HFF-Myc (cell line): ENCODE measurements at regions not wholly inside any gene's neighbourhood (a gene's known extent, or its start where the extent isn't known, plus 50 kb on each side); places are given as distances from the start of the nearest gene placed in this dataset.

Source experiments
- DNase-seq: peaks from one replicate; pipeline ENCODE4 v3.0.0-alpha.2; 2011; ENCODE audit warnings: low read depth; ENCODE audit errors: extremely low read depth
- H3K4me3 ChIP-seq: replicated peaks from 2 replicates; pipeline ENCODE4 v1.5.1; 2011; ENCODE audit warnings: low read depth, mild to moderate bottlenecking, control low read depth, low read length
- CTCF ChIP-seq: IDR thresholded peaks from 2 replicates; pipeline ENCODE4 v1.5.1; 2012; ENCODE audit warnings: mild to moderate bottlenecking, low read depth, low read length, control low read depth; ENCODE audit errors: missing control alignments

GRCh38 chr15:62598217-62598616 is 433.1 kb upstream of the C2CD4B start:
- no peak for TF ChIP-seq CTCF
- no peak overlapping the region for H3K4me3 ChIP-seq
- DNase-seq: no peak

- no peak for TF ChIP-seq CTCF
These were observed 435.0 kb upstream of the C2CD4B start for GRCh38 chr15:62599791-62600777.

GRCh38 chr15:62601777-62602545 is 436.9 kb upstream of the C2CD4B start:
- no peak for DNase-seq
- H3K4me3 ChIP-seq: no peak overlapping the region
- no peak for TF ChIP-seq CTCF

More at GRCh38 chr15:62599791-62600777, 435.0 kb upstream of the C2CD4B start:
- H3K4me3 ChIP-seq: no peak overlapping the region
- no peak for DNase-seq

GRCh38 chr15:62603742-62604141 is 438.7 kb upstream of the C2CD4B start:
- no peak overlapping the region for H3K4me3 ChIP-seq
- no peak for DNase-seq
- no peak for TF ChIP-seq CTCF

- TF ChIP-seq CTCF: no peak
- no peak overlapping the region for H3K4me3 ChIP-seq
- DNase-seq: no peak
These were observed 437.3 kb upstream of the TPM1 start for GRCh38 chr15:62605282-62605681.

GRCh38 chr15:62606376-62607113 is 436.0 kb upstream of the TPM1 start:
- DNase-seq: peak; percentile 98
- TF ChIP-seq CTCF: no peak
- H3K4me3 ChIP-seq: no peak overlapping the region
